IPS DF 6.9 (cell line): ENCODE measurements at regions not wholly inside any gene's neighbourhood (a gene's known extent, or its start where the extent isn't known, plus 50 kb on each side); places are given as distances from the start of the nearest gene placed in this dataset.

Source experiments
- DNase-seq: peaks from one replicate; pipeline ENCODE4 v3.0.0-alpha.2; 2013; ENCODE audit warnings: low read depth, low spot score
- H3K27ac ChIP-seq: one replicate; pipeline ENCODE4 v1.5.1; 2013; ENCODE audit warnings: low read length, control low read depth
- H3K27me3 ChIP-seq: 2 replicates; pipeline ENCODE4 v1.6.1; 2013; ENCODE audit warnings: mild to moderate bottlenecking, low read length; ENCODE audit not compliant: control insufficient read depth, insufficient read depth
- H3K36me3 ChIP-seq: 2 replicates; pipeline ENCODE4 v1.6.1; 2013; ENCODE audit warnings: low read length; ENCODE audit not compliant: control insufficient read depth, insufficient read depth
- H3K4me1 ChIP-seq: 2 replicates; pipeline ENCODE4 v1.6.1; 2013; ENCODE audit warnings: low read length; ENCODE audit not compliant: control insufficient read depth, insufficient read depth
- H3K4me3 ChIP-seq: 2 replicates; pipeline ENCODE4 v1.5.1; 2013; ENCODE audit warnings: mild to moderate bottlenecking, low read length
- H3K9me3 ChIP-seq: 2 replicates; pipeline ENCODE4 v1.6.1; 2013; ENCODE audit warnings: low read length, inconsistent platforms; ENCODE audit not compliant: control insufficient read depth, insufficient read depth
- WGBS: extraction: QIAGEN DNeasy Blood & Tissue Kit; methylation state at CpG from one replicate; pipeline ENCODE4 v1.1.7; 2013; ENCODE audit warnings: mixed read lengths, missing lambda C conversion rate; ENCODE audit not compliant: insufficient read length, insufficient coverage; 5-methylcytosine and 5-hydroxymethylcytosine counted together

GRCh38 chr18:30271716-30272115 is 770.8 kb downstream of the DSC3 start:
- no peak overlapping the region for H3K4me3 ChIP-seq
- no CpG with 5 or more reads among the region's 3 CpGs for WGBS
- no peak for DNase-seq
- no peaks in the 10 kb centered on the region for H3K27me3 ChIP-seq
- H3K4me1 ChIP-seq = no peaks in the 10 kb centered on the region
- H3K27ac ChIP-seq = no peak overlapping the region
- no peaks in the 10 kb centered on the region for H3K36me3 ChIP-seq
- no peaks in the 10 kb centered on the region for H3K9me3 ChIP-seq

GRCh38 chr18:30265190-30265589 is 777.4 kb downstream of the DSC3 start:
- 100% methylated on average over 1 of the region's 3 CpGs for WGBS

GRCh38 chr18:30254331-30254730 is 788.2 kb downstream of the DSC3 start:
- no peak for DNase-seq

More at GRCh38 chr18:30265190-30265589, 777.4 kb downstream of the DSC3 start:
- no peaks in the 10 kb centered on the region for H3K9me3 ChIP-seq
- no peaks in the 10 kb centered on the region for H3K4me1 ChIP-seq
- no peak for DNase-seq
- no peaks in the 10 kb centered on the region for H3K36me3 ChIP-seq
- no peak overlapping the region for H3K4me3 ChIP-seq
- H3K27ac ChIP-seq = no peak overlapping the region
- no peaks in the 10 kb centered on the region for H3K27me3 ChIP-seq

GRCh38 chr18:30248056-30248455 is 794.5 kb downstream of the DSC3 start:
- DNase-seq = no peak
- no peaks in the 10 kb centered on the region for H3K9me3 ChIP-seq

More at GRCh38 chr18:30254331-30254730, 788.2 kb downstream of the DSC3 start:
- Histone ChIP-seq H3K27me3 (no peaks in the 10 kb centered on the region), H3K4me3 (no peak overlapping the region), H3K4me1 (no peaks in the 10 kb centered on the region), H3K36me3 (no peaks in the 10 kb centered on the region), H3K9me3 (no peaks in the 10 kb centered on the region), H3K27ac (no peak overlapping the region)
- WGBS = no CpG with 5 or more reads among the region's 2 CpGs

GRCh38 chr18:30245766-30246455 is 796.6 kb downstream of the DSC3 start:
- no peaks in the 10 kb centered on the region for H3K36me3 ChIP-seq
- WGBS = no CpG with 5 or more reads among the region's 3 CpGs
- no peak overlapping the region for H3K4me3 ChIP-seq
- no peak for DNase-seq
- no peaks in the 10 kb centered on the region for H3K9me3 ChIP-seq
- no peak overlapping the region for H3K27ac ChIP-seq
- no peaks in the 10 kb centered on the region; the same call in 1 of the 2 replicates for H3K27me3 ChIP-seq
- no peaks in the 10 kb centered on the region for H3K4me1 ChIP-seq

More at GRCh38 chr18:30248056-30248455, 794.5 kb downstream of the DSC3 start:
- no peaks in the 10 kb centered on the region for H3K36me3 ChIP-seq
- no peak overlapping the region for H3K27ac ChIP-seq
- no peak overlapping the region for H3K4me3 ChIP-seq
- no peaks in the 10 kb centered on the region for H3K4me1 ChIP-seq
- H3K27me3 ChIP-seq = no peaks in the 10 kb centered on the region

- H3K36me3 ChIP-seq = no peaks in the 10 kb centered on the region
- no peak for DNase-seq
- H3K27me3 ChIP-seq = no peaks in the 10 kb centered on the region
- no peaks in the 10 kb centered on the region for H3K9me3 ChIP-seq
- no peaks in the 10 kb centered on the region for H3K4me1 ChIP-seq
- no peak overlapping the region for H3K27ac ChIP-seq
- H3K4me3 ChIP-seq = no peak overlapping the region
Observed at GRCh38 chr18:30234755-30235154, 807.8 kb downstream of the DSC3 start.

- no peaks in the 10 kb centered on the region for H3K4me1 ChIP-seq
- no peak overlapping the region for H3K27ac ChIP-seq
- no peaks in the 10 kb centered on the region for H3K36me3 ChIP-seq
- H3K9me3 ChIP-seq = no peaks in the 10 kb centered on the region
- no peak for DNase-seq
- no peaks in the 10 kb centered on the region for H3K27me3 ChIP-seq
- no peak overlapping the region for H3K4me3 ChIP-seq
Observed at GRCh38 chr18:30211112-30211511, 831.4 kb downstream of the DSC3 start.

GRCh38 chr18:30208546-30208945 is 834.0 kb downstream of the DSC3 start:
- H3K27me3 ChIP-seq = no peaks in the 10 kb centered on the region
- WGBS = no CpG with 5 or more reads among the region's 1 CpG
- no peaks in the 10 kb centered on the region for H3K9me3 ChIP-seq
- no peaks in the 10 kb centered on the region for H3K36me3 ChIP-seq
- H3K4me3 ChIP-seq = no peak overlapping the region
- DNase-seq = no peak
- H3K4me1 ChIP-seq = no peaks in the 10 kb centered on the region
- H3K27ac ChIP-seq = no peak overlapping the region

- Histone ChIP-seq H3K9me3 (no peaks in the 10 kb centered on the region), H3K4me3 (no peak overlapping the region), H3K27ac (no peak overlapping the region), H3K4me1 (no peaks in the 10 kb centered on the region), H3K27me3 (no peaks in the 10 kb centered on the region), H3K36me3 (no peaks in the 10 kb centered on the region)
- no CpG with 5 or more reads among the region's 3 CpGs for WGBS
- peak; percentile 2 for DNase-seq
Observed at GRCh38 chr18:30192216-30192615, 850.3 kb downstream of the DSC3 start.

GRCh38 chr18:30186245-30186644 is 856.3 kb downstream of the DSC3 start:
- Histone ChIP-seq H3K4me3 (no peak overlapping the region), H3K27ac (no peak overlapping the region), H3K9me3 (no peaks in the 10 kb centered on the region), H3K27me3 (no peaks in the 10 kb centered on the region), H3K36me3 (no peaks in the 10 kb centered on the region), H3K4me1 (no peaks in the 10 kb centered on the region)
- 100% methylated on average over 1 of the region's 2 CpGs for WGBS
- no peak for DNase-seq

GRCh38 chr18:30177056-30177455 is 865.5 kb downstream of the DSC3 start:
- no CpG with 5 or more reads among the region's 4 CpGs for WGBS
- H3K9me3 ChIP-seq = no peaks in the 10 kb centered on the region
- H3K27me3 ChIP-seq = no peaks in the 10 kb centered on the region
- H3K27ac ChIP-seq = no peak overlapping the region
- H3K4me3 ChIP-seq = no peak overlapping the region
- no peaks in the 10 kb centered on the region for H3K36me3 ChIP-seq
- DNase-seq = no peak
- H3K4me1 ChIP-seq = no peaks in the 10 kb centered on the region; the same call in 1 of the 2 replicates
